GM03348 (cell line): ENCODE measurements at regions not wholly inside any gene's neighbourhood (a gene's known extent, or its start where the extent isn't known, plus 50 kb on each side); places are given as distances from the start of the nearest gene placed in this dataset.
A peak's percentile ranks its signal among the peaks of the same experiment; 100 is the strongest.

Experiments
- DNase-seq: peaks from one replicate; pipeline ENCODE4 v3.0.0; 2012; ENCODE audit warnings: low spot score

- DNase-seq, result no peak
These were observed 97.1 kb upstream of the IRS2 start for GRCh38 chr13:109883181-109884180.

GRCh38 chr13:109881961-109882558, 95.7 kb upstream of the IRS2 start:
- no peak for DNase-seq

- no peak for DNase-seq
These were observed 95.0 kb upstream of the IRS2 start for GRCh38 chr13:109881347-109881725.

- DNase-seq, result no peak
These were observed 94.3 kb upstream of the IRS2 start for GRCh38 chr13:109880371-109881346.

- DNase-seq, result no peak
These were observed 93.0 kb upstream of the IRS2 start for GRCh38 chr13:109879338-109879737.

- DNase-seq, result no peak
These were observed 91.4 kb upstream of the IRS2 start for GRCh38 chr13:109877809-109878208.

GRCh38 chr13:109875746-109876145, 89.4 kb upstream of the IRS2 start:
- DNase-seq, result no peak

- peak; percentile 66 for DNase-seq
These were observed 88.4 kb upstream of the IRS2 start for GRCh38 chr13:109874484-109875454.

- no peak for DNase-seq
These were observed 87.2 kb upstream of the IRS2 start for GRCh38 chr13:109873351-109874123.

GRCh38 chr13:109872864-109873263, 86.5 kb upstream of the IRS2 start:
- no peak for DNase-seq

GRCh38 chr13:109870696-109871370, 84.5 kb upstream of the IRS2 start:
- DNase-seq, result peak; percentile 16

- no peak for DNase-seq
These were observed 83.9 kb upstream of the IRS2 start for GRCh38 chr13:109870274-109870673.

GRCh38 chr13:109869312-109870237, 83.2 kb upstream of the IRS2 start:
- peak; percentile 84 for DNase-seq

- DNase-seq, result no peak
These were observed 82.4 kb upstream of the IRS2 start for GRCh38 chr13:109868578-109869311.

GRCh38 chr13:109867766-109868165, 81.4 kb upstream of the IRS2 start:
- DNase-seq, result no peak

- no peak for DNase-seq
These were observed 76.2 kb upstream of the IRS2 start for GRCh38 chr13:109862627-109863026.

- DNase-seq, result no peak
These were observed 73.5 kb upstream of the IRS2 start for GRCh38 chr13:109859898-109860297.
